Breast epithelium (tissue), 4 donors: ENCODE measurements at regions not wholly inside any gene's neighbourhood (a gene's known extent, or its start where the extent isn't known, plus 50 kb on each side); places are given as distances from the start of the nearest gene placed in this dataset.
"Not testable (repeated sequence)": the region's sequence is repeated elsewhere in the genome, so short reads cannot be mapped to it uniquely, and the experiment has no call there.

Experiments
- DNase-seq, 2 donors: peaks; one replicate each; pipeline ENCODE4 v3.0.0-alpha.2; 2019; ENCODE audit warnings: low spot score in 2 of 2
- H3K27ac ChIP-seq, 2 donors: fragments of 200-600 bp; sonication (generic) in 1 of 2; one replicate each; pipeline ENCODE4 v1.5.1; 2016 to 2019; ENCODE audit warnings: mild to moderate bottlenecking in 1 of 2
- H3K27me3 ChIP-seq, 2 donors: fragments of 200-600 bp; sonication (generic) in 1 of 2; one replicate each; pipeline versions ENCODE4 v1.5.1 to v1.6.0; 2017 to 2019; ENCODE audit warnings: control low read depth in 1 of 2, mild to moderate bottlenecking in 1 of 2
- H3K36me3 ChIP-seq: fragments of 200-600 bp; one replicate; pipeline ENCODE4 v1.5.1; 2019
- H3K4me1 ChIP-seq, 2 donors: fragments of 200-600 bp; sonication (generic); one replicate each; pipeline ENCODE4 v1.5.1; 2016 to 2019; ENCODE audit warnings: control low read depth in 1 of 2
- H3K4me3 ChIP-seq, 3 donors: fragments of 200-600 bp; sonication (generic); 1 replicate in 2 of 3; 2 replicates in 1 of 3; pipeline ENCODE4 v1.5.1; 2016 to 2019; ENCODE audit warnings: mild to moderate bottlenecking in 3 of 3, moderate library complexity in 2 of 3
- H3K9me3 ChIP-seq, 2 donors: fragments of 200-600 bp; sonication (generic) in 1 of 2; one replicate each; pipeline ENCODE4 v1.5.1; 2016 to 2019; ENCODE audit warnings: control low read depth in 1 of 2
- POLR2A ChIP-seq: fragments of 450-650 bp; IDR thresholded peaks from one replicate; pipeline ENCODE4 v1.6.1; 2016; ENCODE audit warnings: antibody characterized with exemption, mild to moderate bottlenecking, moderate library complexity
- POLR2AphosphoS5 ChIP-seq, 3 donors: sonication (generic); formaldehyde crosslinking; IDR thresholded peaks; one replicate each; pipeline ENCODE4 v1.6.1; 2017; ENCODE audit warnings: antibody characterized with exemption in 3 of 3
- intact Hi-C: fragments of 100-400 bp; cut with DNase I; formaldehyde crosslinking; loops from one replicate; pipeline ENCODE4 v1.15.1; 2023; ENCODE audit warnings: low total_unique reads
- TF ChIP-seq, protein P1 (sequence below), 3 donors: fragments of 450-650 bp; IDR thresholded peaks; one replicate each; pipeline ENCODE4 v1.5.1; 2016 to 2017; ENCODE audit warnings: antibody characterized with exemption in 3 of 3, mild to moderate bottlenecking in 3 of 3, moderate library complexity in 3 of 3

DNA sequence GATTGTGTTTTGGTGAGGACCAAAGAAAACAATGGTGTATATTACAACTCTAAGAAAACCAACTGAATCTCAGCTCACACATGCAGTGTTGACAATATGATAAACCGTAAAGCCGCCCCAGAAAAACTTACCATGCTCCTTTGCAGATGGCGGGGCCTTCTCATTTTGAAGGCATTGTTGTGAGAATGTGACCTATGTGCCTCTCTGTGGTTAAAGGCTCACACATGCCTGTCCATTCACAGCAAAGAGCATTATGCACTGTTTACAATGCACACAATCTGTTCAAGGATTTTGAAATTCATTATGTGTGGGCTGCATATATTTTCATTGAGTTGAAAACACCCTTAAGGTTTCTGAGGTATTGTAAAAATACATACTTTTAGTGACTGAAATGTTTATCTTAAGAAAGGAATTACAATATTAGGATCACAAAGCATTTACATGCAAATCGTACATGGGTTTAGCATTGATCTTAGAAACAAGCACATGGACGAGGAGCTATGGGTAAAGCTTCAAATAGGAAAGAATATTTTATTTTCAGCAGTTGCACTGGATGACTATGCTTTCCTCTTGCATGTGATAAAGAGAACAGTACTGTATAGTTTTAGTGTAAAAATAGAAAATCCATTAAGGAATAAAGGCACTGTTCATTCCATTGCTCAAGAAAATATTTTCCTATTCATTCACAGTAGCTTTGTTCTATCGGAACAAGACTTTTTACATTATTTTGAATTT lies 334.3 kb downstream of the ARL4A start:
- intact Hi-C loops = no loop called here
- no peaks in the 10 kb centered on the region for H3K27me3 ChIP-seq
- no peak overlapping the region for H3K4me3 ChIP-seq
- H3K9me3 ChIP-seq = no peaks in the 10 kb centered on the region
- no peak for TF ChIP-seq POLR2AphosphoS5 (IDR thresholded peaks at IDR 0.05)
- TF ChIP-seq, protein P1, sequence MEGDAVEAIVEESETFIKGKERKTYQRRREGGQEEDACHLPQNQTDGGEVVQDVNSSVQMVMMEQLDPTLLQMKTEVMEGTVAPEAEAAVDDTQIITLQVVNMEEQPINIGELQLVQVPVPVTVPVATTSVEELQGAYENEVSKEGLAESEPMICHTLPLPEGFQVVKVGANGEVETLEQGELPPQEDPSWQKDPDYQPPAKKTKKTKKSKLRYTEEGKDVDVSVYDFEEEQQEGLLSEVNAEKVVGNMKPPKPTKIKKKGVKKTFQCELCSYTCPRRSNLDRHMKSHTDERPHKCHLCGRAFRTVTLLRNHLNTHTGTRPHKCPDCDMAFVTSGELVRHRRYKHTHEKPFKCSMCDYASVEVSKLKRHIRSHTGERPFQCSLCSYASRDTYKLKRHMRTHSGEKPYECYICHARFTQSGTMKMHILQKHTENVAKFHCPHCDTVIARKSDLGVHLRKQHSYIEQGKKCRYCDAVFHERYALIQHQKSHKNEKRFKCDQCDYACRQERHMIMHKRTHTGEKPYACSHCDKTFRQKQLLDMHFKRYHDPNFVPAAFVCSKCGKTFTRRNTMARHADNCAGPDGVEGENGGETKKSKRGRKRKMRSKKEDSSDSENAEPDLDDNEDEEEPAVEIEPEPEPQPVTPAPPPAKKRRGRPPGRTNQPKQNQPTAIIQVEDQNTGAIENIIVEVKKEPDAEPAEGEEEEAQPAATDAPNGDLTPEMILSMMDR (IDR thresholded peaks at IDR 0.05) = no peak
- no peak for TF ChIP-seq POLR2A
- H3K36me3 ChIP-seq = no peaks in the 10 kb centered on the region
- peak overlapping the region in 1 of 2 donors; percentile 21 for H3K27ac ChIP-seq
- no peaks in the 10 kb centered on the region for H3K4me1 ChIP-seq
- no peak for DNase-seq

DNA sequence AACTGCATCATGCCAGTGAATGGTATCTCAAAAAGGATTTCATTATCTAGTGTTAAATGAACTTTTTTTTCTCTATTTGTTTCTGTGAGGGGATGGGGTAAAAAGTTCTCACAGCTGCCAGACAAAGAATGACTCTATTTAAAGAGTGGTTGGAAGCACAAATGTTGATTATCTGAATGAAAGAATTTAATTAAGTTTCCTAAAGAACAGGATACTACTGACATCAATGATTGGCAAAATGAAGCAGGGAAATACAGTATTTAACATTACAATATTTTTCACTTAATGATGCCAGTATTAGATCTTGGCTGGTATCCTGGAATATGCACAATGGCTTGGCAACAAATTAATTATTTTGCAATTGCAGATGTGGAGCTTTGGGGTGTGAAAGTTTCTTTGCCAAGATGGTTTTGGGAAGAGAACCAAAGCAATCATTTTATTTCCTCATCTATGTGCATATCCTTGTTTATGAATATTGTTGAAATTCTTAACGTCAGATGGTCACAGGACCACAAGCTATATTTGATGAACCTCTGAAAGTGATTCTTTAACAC lies 336.8 kb downstream of the ARL4A start:
- H3K27me3 ChIP-seq = no peaks in the 10 kb centered on the region
- H3K9me3 ChIP-seq = no peaks in the 10 kb centered on the region
- H3K36me3 ChIP-seq = no peaks in the 10 kb centered on the region
- DNase-seq = no peak
- H3K4me1 ChIP-seq = no peaks in the 10 kb centered on the region
- H3K4me3 ChIP-seq = no peak overlapping the region
- TF ChIP-seq, protein P1 (IDR thresholded peaks at IDR 0.05) = no peak
- TF ChIP-seq POLR2A = no peak
- TF ChIP-seq POLR2AphosphoS5 (IDR thresholded peaks at IDR 0.05) = peak in 1 of 3 donors; percentile 62
- intact Hi-C loops = no loop called here
- peak overlapping the region; percentile 63 to 74 for H3K27ac ChIP-seq

DNA sequence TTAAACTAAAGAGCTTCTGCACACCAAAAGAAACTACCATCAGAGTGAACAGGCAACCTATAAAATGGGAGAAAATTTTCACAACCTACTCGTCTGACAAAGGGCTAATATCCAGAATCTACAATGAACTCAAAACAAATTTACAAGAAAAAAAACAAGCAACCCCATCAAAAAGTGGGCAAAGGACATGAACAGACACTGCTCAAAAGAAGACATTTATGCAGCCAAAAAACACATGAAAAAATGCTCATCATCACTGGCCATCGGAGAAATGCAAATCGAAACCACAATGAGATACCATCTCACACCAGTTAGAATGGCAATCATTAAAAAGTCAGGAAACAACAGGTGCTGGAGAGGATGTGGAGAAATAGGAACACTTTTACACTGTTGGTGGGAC lies 337.6 kb downstream of the ARL4A start:
- intact Hi-C loops, H3K4me3 ChIP-seq, H3K4me1 ChIP-seq, H3K27me3 ChIP-seq, H3K36me3 ChIP-seq, H3K9me3 ChIP-seq, DNase-seq: not testable (repeated sequence)
- H3K27ac ChIP-seq = peak overlapping the region in 1 of 2 donors; percentile 74

DNA sequence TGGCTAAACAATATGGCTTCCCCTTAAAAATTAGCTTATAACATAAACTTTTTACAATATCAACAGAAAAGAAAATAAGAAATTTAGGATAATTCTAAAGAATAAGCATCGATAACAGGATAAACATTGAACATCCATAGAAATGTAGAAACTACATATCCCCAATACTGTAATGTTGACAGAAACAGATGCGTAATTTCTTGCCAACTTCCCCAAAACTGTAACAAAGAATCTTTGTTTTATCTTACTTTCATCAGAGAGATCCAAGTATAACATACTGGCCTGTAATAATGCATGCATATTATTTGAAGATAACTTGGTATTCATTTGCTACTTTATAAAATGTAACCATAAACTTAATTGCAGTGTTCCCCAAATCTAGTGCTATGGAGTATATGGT lies 339.9 kb downstream of the ARL4A start:
- no peak for TF ChIP-seq POLR2AphosphoS5 (IDR thresholded peaks at IDR 0.05)
- no peak for TF ChIP-seq POLR2A
- TF ChIP-seq, protein P1 (IDR thresholded peaks at IDR 0.05) = no peak
- Histone ChIP-seq H3K36me3 (no peaks in the 10 kb centered on the region), H3K9me3 (no peaks in the 10 kb centered on the region), H3K4me1 (no peaks in the 10 kb centered on the region), H3K27ac (peak overlapping the region; percentile 33 to 73), H3K27me3 (no peaks in the 10 kb centered on the region), H3K4me3 (no peak overlapping the region)
- intact Hi-C loops = no loop called here
- no peak for DNase-seq

DNA sequence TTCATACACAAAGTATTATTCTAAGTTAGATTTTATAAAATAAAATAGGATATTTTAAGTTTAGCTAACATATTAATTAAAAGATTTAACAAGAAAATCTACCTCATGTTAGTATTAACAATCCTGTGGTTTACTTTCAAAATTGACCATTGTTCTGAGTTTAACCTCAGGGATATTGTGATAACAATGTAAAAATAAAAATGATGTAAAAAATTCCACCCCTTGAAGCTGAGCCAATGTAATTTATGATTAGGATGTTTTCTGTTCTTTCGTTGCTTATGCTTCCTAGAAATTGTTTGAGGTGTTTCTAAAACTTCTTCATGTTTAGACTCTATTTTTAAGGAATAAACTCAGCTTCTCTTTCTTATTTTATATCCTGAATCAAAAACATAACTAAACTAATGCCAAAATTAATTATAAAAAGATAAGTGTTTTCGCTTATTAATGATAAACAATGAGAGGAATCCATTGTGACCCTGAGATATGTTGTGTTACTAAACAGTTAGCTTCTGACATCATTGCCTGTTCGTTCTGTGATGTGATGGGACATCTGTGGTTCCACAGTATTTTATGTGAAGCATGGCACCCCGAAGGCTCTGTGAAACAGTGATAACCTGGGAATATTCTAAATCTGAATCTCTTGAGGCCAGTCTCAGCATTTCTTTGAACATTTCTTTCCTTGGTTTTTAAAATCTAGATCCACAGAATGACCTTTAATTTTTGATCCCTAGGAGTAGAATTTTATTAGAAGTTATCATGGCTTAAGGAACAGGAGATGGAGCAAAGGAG lies 340.8 kb downstream of the ARL4A start:
- no peaks in the 10 kb centered on the region for H3K36me3 ChIP-seq
- no peak for TF ChIP-seq POLR2A
- no peak for TF ChIP-seq POLR2AphosphoS5 (IDR thresholded peaks at IDR 0.05)
- TF ChIP-seq, protein P1 (IDR thresholded peaks at IDR 0.05) = no peak
- peak overlapping the region; percentile 60 to 73 for H3K27ac ChIP-seq
- intact Hi-C loops = no loop called here
- H3K4me3 ChIP-seq = no peak overlapping the region
- H3K9me3 ChIP-seq = no peaks in the 10 kb centered on the region
- H3K27me3 ChIP-seq = no peaks in the 10 kb centered on the region
- no peak for DNase-seq
- no peaks in the 10 kb centered on the region for H3K4me1 ChIP-seq
